ENCODE measurements at regions not wholly inside any gene's neighbourhood (a gene's known extent, or its start where the extent isn't known, plus 50 kb on each side); places are given as distances from the start of the nearest gene placed in this dataset.

- TF ChIP-seq, protein P1, sequence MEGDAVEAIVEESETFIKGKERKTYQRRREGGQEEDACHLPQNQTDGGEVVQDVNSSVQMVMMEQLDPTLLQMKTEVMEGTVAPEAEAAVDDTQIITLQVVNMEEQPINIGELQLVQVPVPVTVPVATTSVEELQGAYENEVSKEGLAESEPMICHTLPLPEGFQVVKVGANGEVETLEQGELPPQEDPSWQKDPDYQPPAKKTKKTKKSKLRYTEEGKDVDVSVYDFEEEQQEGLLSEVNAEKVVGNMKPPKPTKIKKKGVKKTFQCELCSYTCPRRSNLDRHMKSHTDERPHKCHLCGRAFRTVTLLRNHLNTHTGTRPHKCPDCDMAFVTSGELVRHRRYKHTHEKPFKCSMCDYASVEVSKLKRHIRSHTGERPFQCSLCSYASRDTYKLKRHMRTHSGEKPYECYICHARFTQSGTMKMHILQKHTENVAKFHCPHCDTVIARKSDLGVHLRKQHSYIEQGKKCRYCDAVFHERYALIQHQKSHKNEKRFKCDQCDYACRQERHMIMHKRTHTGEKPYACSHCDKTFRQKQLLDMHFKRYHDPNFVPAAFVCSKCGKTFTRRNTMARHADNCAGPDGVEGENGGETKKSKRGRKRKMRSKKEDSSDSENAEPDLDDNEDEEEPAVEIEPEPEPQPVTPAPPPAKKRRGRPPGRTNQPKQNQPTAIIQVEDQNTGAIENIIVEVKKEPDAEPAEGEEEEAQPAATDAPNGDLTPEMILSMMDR (IDR thresholded peaks at IDR 0.05) = no peak
- TF ChIP-seq POLR2A (IDR thresholded peaks at IDR 0.05) (no peak), POLR2AphosphoS5 (IDR thresholded peaks at IDR 0.05; ENCODE audit: insufficient read depth in 1 of 2, low read depth in 1 of 2) (no peak)
Observed at GRCh38 chr4:163672751-163673150, 178.3 kb downstream of the TMA16 start.

All from vagina (tissue), 2 donors.